ENCODE measurements at regions not wholly inside any gene's neighbourhood (a gene's known extent, or its start where the extent isn't known, plus 50 kb on each side); places are given as distances from the start of the nearest gene placed in this dataset.
A peak's percentile ranks its signal among the peaks of the same experiment; 100 is the strongest.

GRCh38 chr4:26104056-26104685 is 190.2 kb downstream of the SMIM20 start:
- DNase-seq (ENCODE audit: low read depth in 2 of 2), result no peak

GRCh38 chr4:26105337-26105736 is 191.3 kb downstream of the SMIM20 start:
- DNase-seq (ENCODE audit: low read depth in 2 of 2), result no peak

GRCh38 chr4:26105815-26106699 is 192.0 kb downstream of the SMIM20 start:
- DNase-seq (ENCODE audit: low read depth in 2 of 2), result no peak

- DNase-seq (ENCODE audit: low read depth in 2 of 2), result no peak
Measured at GRCh38 chr4:26106776-26107175, 192.8 kb downstream of the SMIM20 start.

- DNase-seq (ENCODE audit: low read depth in 2 of 2), result no peak
Measured at GRCh38 chr4:26108054-26108453, 194.0 kb downstream of the SMIM20 start.

GRCh38 chr4:26110493-26110892 is 196.5 kb downstream of the SMIM20 start:
- no peak for DNase-seq (ENCODE audit: low read depth in 2 of 2)

GRCh38 chr4:26113339-26113940 is 199.4 kb downstream of the SMIM20 start:
- DNase-seq (ENCODE audit: low read depth in 2 of 2), result no peak

- no peak for DNase-seq (ENCODE audit: low read depth in 2 of 2)
Measured at GRCh38 chr4:26116057-26116456, 202.0 kb downstream of the SMIM20 start.

GRCh38 chr4:26120098-26120825 is 200.6 kb upstream of the RBPJ start:
- no peak for DNase-seq (ENCODE audit: low read depth in 2 of 2)

GRCh38 chr4:26122690-26123089 is 198.1 kb upstream of the RBPJ start:
- DNase-seq (ENCODE audit: low read depth in 2 of 2), result no peak

GRCh38 chr4:26124753-26125321 is 196.0 kb upstream of the RBPJ start:
- no peak for DNase-seq (ENCODE audit: low read depth in 2 of 2)

- DNase-seq (ENCODE audit: low read depth in 2 of 2), result no peak
Measured at GRCh38 chr4:26126143-26126718, 194.6 kb upstream of the RBPJ start.

GRCh38 chr4:26126994-26127393 is 193.8 kb upstream of the RBPJ start:
- DNase-seq (ENCODE audit: low read depth in 2 of 2), result no peak

GRCh38 chr4:26127851-26128337 is 192.9 kb upstream of the RBPJ start:
- DNase-seq (ENCODE audit: low read depth in 2 of 2), result no peak

- peak in 1 of 2 donors; percentile 6 for DNase-seq (ENCODE audit: low read depth in 2 of 2)
Measured at GRCh38 chr4:26130173-26130572, 190.6 kb upstream of the RBPJ start.

- no peak for DNase-seq (ENCODE audit: low read depth in 2 of 2)
Measured at GRCh38 chr4:26130841-26131432, 189.9 kb upstream of the RBPJ start.

GRCh38 chr4:26131711-26132110 is 189.1 kb upstream of the RBPJ start:
- DNase-seq (ENCODE audit: low read depth in 2 of 2), result peak; percentile 31 to 37

GRCh38 chr4:26132858-26133257 is 188.0 kb upstream of the RBPJ start:
- no peak for DNase-seq (ENCODE audit: low read depth in 2 of 2)

GRCh38 chr4:26133840-26134239 is 187.0 kb upstream of the RBPJ start:
- no peak for DNase-seq (ENCODE audit: low read depth in 2 of 2)

GRCh38 chr4:26135331-26135730 is 185.5 kb upstream of the RBPJ start:
- DNase-seq (ENCODE audit: low read depth in 2 of 2), result no peak

- DNase-seq (ENCODE audit: low read depth in 2 of 2), result no peak
Measured at GRCh38 chr4:26136615-26137014, 184.2 kb upstream of the RBPJ start.
